Trophoblast cell (in vitro differentiated cells and primary cell): ENCODE measurements at regions not wholly inside any gene's neighbourhood (a gene's known extent, or its start where the extent isn't known, plus 50 kb on each side); places are given as distances from the start of the nearest gene placed in this dataset.

Experiments
- DNase-seq, 2 donors: peaks; one replicate each; pipeline ENCODE4 v3.0.0-alpha.2; 2016
- H2AFZ ChIP-seq: 2 replicates; pipeline ENCODE4 v1.6.1; 2013; ENCODE audit warnings: low read length, moderate library complexity, mild to moderate bottlenecking; ENCODE audit not compliant: insufficient read depth, poor library complexity
- H2AK5ac ChIP-seq: 2 replicates; pipeline ENCODE4 v1.6.1; 2013; ENCODE audit warnings: mild to moderate bottlenecking, low read length
- H2BK120ac ChIP-seq: 2 replicates; pipeline ENCODE4 v1.6.1; 2013; ENCODE audit warnings: low read length, mild to moderate bottlenecking, moderate library complexity; ENCODE audit not compliant: insufficient read depth, poor library complexity
- H2BK12ac ChIP-seq: 2 replicates; pipeline ENCODE4 v1.6.1; 2013; ENCODE audit warnings: mild to moderate bottlenecking, low read length, moderate library complexity
- H2BK5ac ChIP-seq: 2 replicates; pipeline ENCODE4 v1.6.1; 2013; ENCODE audit warnings: low read length, low read depth, moderate library complexity, mild to moderate bottlenecking; ENCODE audit not compliant: poor library complexity
- H3K14ac ChIP-seq: 2 replicates; pipeline ENCODE4 v1.6.1; 2013; ENCODE audit warnings: mild to moderate bottlenecking, low read length
- H3K18ac ChIP-seq: 2 replicates; pipeline ENCODE4 v1.6.1; 2013; ENCODE audit warnings: mild to moderate bottlenecking, low read length
- H3K23ac ChIP-seq: 2 replicates; pipeline ENCODE4 v1.6.1; 2013; ENCODE audit warnings: low read length
- H3K27ac ChIP-seq: 2 replicates; pipeline ENCODE4 v1.5.1; 2013; ENCODE audit warnings: low read depth, mild to moderate bottlenecking, inconsistent platforms, low read length, moderate library complexity
- H3K27me3 ChIP-seq: 2 replicates; pipeline ENCODE4 v1.6.1; 2013; ENCODE audit warnings: inconsistent platforms, mild to moderate bottlenecking, low read length, moderate library complexity; ENCODE audit not compliant: insufficient read depth
- H3K36me3 ChIP-seq, 2 experiments: 1 replicate in 1 of 2; 2 replicates in 1 of 2; pipeline ENCODE4 v1.6.1; 2013; ENCODE audit warnings: low read length in 2 of 2, mild to moderate bottlenecking in 2 of 2, moderate library complexity in 1 of 2; ENCODE audit not compliant: insufficient read depth in 2 of 2, control insufficient read depth in 1 of 2
- H3K4ac ChIP-seq: 2 replicates; pipeline ENCODE4 v1.6.1; 2013; ENCODE audit warnings: low read depth, mild to moderate bottlenecking, low read length, moderate library complexity
- H3K4me1 ChIP-seq, 2 experiments: 1 replicate in 1 of 2; 2 replicates in 1 of 2; pipeline ENCODE4 v1.6.1; 2013; ENCODE audit warnings: low read length in 2 of 2, mild to moderate bottlenecking in 2 of 2, moderate library complexity in 1 of 2; ENCODE audit not compliant: insufficient read depth in 2 of 2, control insufficient read depth in 1 of 2
- H3K4me2 ChIP-seq: 2 replicates; pipeline ENCODE4 v1.6.1; 2013; ENCODE audit warnings: inconsistent platforms, mild to moderate bottlenecking, low read length, moderate library complexity
- H3K4me3 ChIP-seq: 2 replicates; pipeline ENCODE4 v1.5.1; 2013; ENCODE audit warnings: mild to moderate bottlenecking, low read depth, low read length, inconsistent platforms
- H3K79me1 ChIP-seq: one replicate; pipeline ENCODE4 v1.6.1; 2013; ENCODE audit warnings: low read length
- H3K79me2 ChIP-seq: 2 replicates; pipeline ENCODE4 v1.6.1; 2013; ENCODE audit warnings: low read length, mild to moderate bottlenecking; ENCODE audit not compliant: control insufficient read depth, insufficient read depth, poor library complexity
- H3K9ac ChIP-seq: 2 replicates; pipeline ENCODE4 v1.6.1; 2013; ENCODE audit warnings: mild to moderate bottlenecking, low read length
- H3K9me3 ChIP-seq: 2 replicates; pipeline ENCODE4 v1.6.1; 2013; ENCODE audit warnings: low read depth, mild to moderate bottlenecking, control low read depth, inconsistent platforms, low read length; ENCODE audit not compliant: insufficient read depth
- H4K12ac ChIP-seq: 2 replicates; pipeline ENCODE4 v1.6.1; 2013; ENCODE audit warnings: low read depth, mild to moderate bottlenecking, low read length, moderate library complexity
- H4K8ac ChIP-seq: 2 replicates; pipeline ENCODE4 v1.6.1; 2013; ENCODE audit warnings: low read depth, mild to moderate bottlenecking, low read length, moderate library complexity
- H4K91ac ChIP-seq: one replicate; pipeline ENCODE4 v1.6.1; 2013; ENCODE audit warnings: low read depth, mild to moderate bottlenecking, low read length, moderate library complexity
- WGBS: extraction: QIAGEN DNeasy Blood & Tissue Kit; methylation state at CpG from one replicate; pipeline ENCODE4 v1.1.7; 2013; ENCODE audit warnings: missing lambda C conversion rate; ENCODE audit not compliant: insufficient read length, insufficient coverage; ENCODE audit errors: extremely low coverage; 5-methylcytosine and 5-hydroxymethylcytosine counted together

GRCh38 chr2:190791347-190791975 lies 89.2 kb upstream of the GLS start:
- no peak overlapping the region for H2BK12ac ChIP-seq
- no peak overlapping the region for H3K4ac ChIP-seq
- H2BK5ac ChIP-seq: no peak overlapping the region
- no peak overlapping the region for H3K4me3 ChIP-seq
- H3K4me2 ChIP-seq: no peak overlapping the region
- no peak overlapping the region for H2BK120ac ChIP-seq
- no peak overlapping the region for H4K12ac ChIP-seq
- no peak for DNase-seq
- no peak overlapping the region for H4K91ac ChIP-seq
- H4K8ac ChIP-seq: no peak overlapping the region
- peaks cover 1% of the 10 kb centered on the region for H3K79me1 ChIP-seq
- H3K4me1 ChIP-seq: peaks cover 3 to 5% of the 10 kb centered on the region in 2 experiments
- no peak overlapping the region for H3K14ac ChIP-seq
- H3K9ac ChIP-seq: no peak overlapping the region
- no peaks in the 10 kb centered on the region for H3K9me3 ChIP-seq
- H2AK5ac ChIP-seq: no peak overlapping the region
- 100% methylated on average over 1 of the region's 7 CpGs for WGBS
- peak overlapping the region; percentile 13 for H3K27ac ChIP-seq
- no peak overlapping the region for H2AFZ ChIP-seq
- H3K79me2 ChIP-seq: no peaks in the 10 kb centered on the region
- no peak overlapping the region for H3K23ac ChIP-seq
- no peak overlapping the region for H3K18ac ChIP-seq
- no peaks in the 10 kb centered on the region for H3K27me3 ChIP-seq
- H3K36me3 ChIP-seq: no peaks in the 10 kb centered on the region

GRCh38 chr2:190791976-190792575 lies 88.5 kb upstream of the GLS start:
- H2BK5ac ChIP-seq: no peak overlapping the region
- peak; percentile 75 to 88 for DNase-seq
- H4K8ac ChIP-seq: no peak overlapping the region
- H4K12ac ChIP-seq: no peak overlapping the region
- H3K79me1 ChIP-seq: peaks cover 1% of the 10 kb centered on the region
- H2AK5ac ChIP-seq: no peak overlapping the region
- no peak overlapping the region for H3K4me3 ChIP-seq
- H2AFZ ChIP-seq: no peak overlapping the region
- no peaks in the 10 kb centered on the region for H3K79me2 ChIP-seq
- no peak overlapping the region for H3K23ac ChIP-seq
- no peak overlapping the region for H3K4ac ChIP-seq
- H2BK12ac ChIP-seq: no peak overlapping the region
- peaks cover 3% of the 10 kb centered on the region in 2 experiments for H3K4me1 ChIP-seq
- peak overlapping the region; percentile 34 for H3K4me2 ChIP-seq
- H3K14ac ChIP-seq: no peak overlapping the region
- no peak overlapping the region for H4K91ac ChIP-seq
- no peaks in the 10 kb centered on the region for H3K27me3 ChIP-seq
- no peak overlapping the region for H3K9ac ChIP-seq
- WGBS: no CpG with 5 or more reads among the region's 1 CpG
- H3K9me3 ChIP-seq: no peaks in the 10 kb centered on the region
- H3K36me3 ChIP-seq: no peaks in the 10 kb centered on the region
- peak overlapping the region; percentile 13 for H3K27ac ChIP-seq
- H3K18ac ChIP-seq: no peak overlapping the region
- H2BK120ac ChIP-seq: no peak overlapping the region

- Histone ChIP-seq H3K79me2 (no peaks in the 10 kb centered on the region), H3K18ac (no peak overlapping the region), H3K27me3 (no peaks in the 10 kb centered on the region), H3K4ac (no peak overlapping the region), H3K9me3 (no peaks in the 10 kb centered on the region), H4K91ac (no peak overlapping the region), H4K12ac (no peak overlapping the region), H4K8ac (no peak overlapping the region), H3K23ac (no peak overlapping the region), H2BK5ac (no peak overlapping the region), H3K4me3 (no peak overlapping the region), H2BK12ac (no peak overlapping the region), H2AFZ (no peak overlapping the region), H3K9ac (no peak overlapping the region), H2AK5ac (no peak overlapping the region), H3K36me3 (no peaks in the 10 kb centered on the region), H3K4me2 (no peak overlapping the region), H3K79me1 (peaks cover 1% of the 10 kb centered on the region), H3K27ac (peak overlapping the region; percentile 5), H3K14ac (no peak overlapping the region), H3K4me1 (peaks cover 3% of the 10 kb centered on the region in 2 experiments), H2BK120ac (no peak overlapping the region)
- WGBS: no CpG with 5 or more reads among the region's 9 CpGs
- no peak for DNase-seq
These were observed 87.4 kb upstream of the GLS start for GRCh38 chr2:190792956-190793888.

- H2AFZ ChIP-seq: no peak overlapping the region
- no peak overlapping the region for H3K4me2 ChIP-seq
- H2BK120ac ChIP-seq: no peak overlapping the region
- H2BK5ac ChIP-seq: no peak overlapping the region
- no peaks in the 10 kb centered on the region for H3K79me2 ChIP-seq
- no peak overlapping the region for H4K8ac ChIP-seq
- no peaks in the 10 kb centered on the region for H3K27me3 ChIP-seq
- no peak overlapping the region for H3K14ac ChIP-seq
- H3K27ac ChIP-seq: no peak overlapping the region
- no CpG with 5 or more reads among the region's 6 CpGs for WGBS
- H3K9ac ChIP-seq: no peak overlapping the region
- H3K4me1 ChIP-seq: peaks cover 3% of the 10 kb centered on the region in 2 experiments
- no peak overlapping the region for H3K18ac ChIP-seq
- no peak overlapping the region for H4K12ac ChIP-seq
- no peak overlapping the region for H3K4me3 ChIP-seq
- H2BK12ac ChIP-seq: no peak overlapping the region
- H3K23ac ChIP-seq: no peak overlapping the region
- H3K9me3 ChIP-seq: no peaks in the 10 kb centered on the region
- no peak overlapping the region for H4K91ac ChIP-seq
- no peaks in the 10 kb centered on the region for H3K36me3 ChIP-seq
- peaks cover 1% of the 10 kb centered on the region for H3K79me1 ChIP-seq
- H3K4ac ChIP-seq: no peak overlapping the region
- no peak for DNase-seq
- H2AK5ac ChIP-seq: no peak overlapping the region
These were observed 86.2 kb upstream of the GLS start for GRCh38 chr2:190794377-190794776.
